Natural killer cell treated with Interleukin-12 subunit alpha and Interleukin-12 subunit beta and Interleukin-15 and Interleukin-18, amount 100 ng/mL, for 72 hours (primary cell): ENCODE measurements at regions not wholly inside any gene's neighbourhood (a gene's known extent, or its start where the extent isn't known, plus 50 kb on each side); places are given as distances from the start of the nearest gene placed in this dataset.

Source experiments
- ATAC-seq, 2 donors: fragments of 150-1000 bp; cut with Tn5 transposase in 1 of 2; sonication (Bioruptor Pico), chemical (Tn5 transposase) in 1 of 2; 2 replicates each; pipeline ENCODE4 v1.10.0; 2021
- DNase-seq: peaks from one replicate; pipeline ENCODE4 v3.0.0; 2022; ENCODE audit warnings: low spot score
- H3K27ac Mint-ChIP-seq, 2 donors: 1 replicate in 1 of 2; 2 replicates in 1 of 2; pipeline ENCODE4 v1.8.0; 2022; ENCODE audit warnings: mixed read lengths in 2 of 2, mild to moderate bottlenecking in 1 of 2, moderate library complexity in 1 of 2
- H3K27me3 Mint-ChIP-seq, 2 donors: 1 replicate in 1 of 2; 2 replicates in 1 of 2; pipeline ENCODE4 v1.8.0; 2022; ENCODE audit warnings: mixed read lengths in 2 of 2
- H3K36me3 Mint-ChIP-seq: one replicate; pipeline ENCODE4 v1.8.0; 2022; ENCODE audit warnings: mixed read lengths
- H3K4me1 Mint-ChIP-seq, 2 donors: 1 replicate in 1 of 2; 2 replicates in 1 of 2; pipeline ENCODE4 v1.8.0; 2022; ENCODE audit warnings: low read depth in 2 of 2, mixed read lengths in 2 of 2, mild to moderate bottlenecking in 1 of 2
- H3K4me3 Mint-ChIP-seq: one replicate; pipeline ENCODE4 v1.8.0; 2022; ENCODE audit warnings: mixed read lengths
- H3K9me3 Mint-ChIP-seq: 2 replicates; pipeline ENCODE4 v1.8.0; 2022; ENCODE audit warnings: mixed read lengths

DNA sequence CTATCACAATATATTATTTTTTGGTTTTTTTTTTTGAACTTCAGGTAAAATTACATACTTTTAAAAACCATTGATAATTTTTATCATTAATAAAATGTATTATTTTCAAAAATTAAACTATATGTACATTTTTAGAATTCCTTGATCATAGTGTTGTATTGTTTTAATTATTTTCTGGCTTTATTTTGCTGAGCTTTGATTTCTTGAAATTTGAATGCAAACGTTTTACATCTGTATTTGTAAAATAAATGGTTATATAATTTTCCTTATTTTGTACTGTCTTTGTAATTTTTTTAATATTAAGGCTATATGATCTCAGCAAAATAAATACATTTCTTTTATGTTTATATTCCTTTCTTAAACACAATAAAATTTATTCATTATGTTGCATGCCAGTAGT is 125.6 kb downstream of the KIF2B start:
- no peak overlapping the region for H3K27ac Mint-ChIP-seq
- no peaks in the 10 kb centered on the region for H3K4me1 Mint-ChIP-seq
- DNase-seq = no peak
- no peaks in the 10 kb centered on the region for H3K27me3 Mint-ChIP-seq
- no peak for ATAC-seq
- H3K9me3 Mint-ChIP-seq = peaks cover 23% of the 10 kb centered on the region
- no peaks in the 10 kb centered on the region for H3K36me3 Mint-ChIP-seq
- H3K4me3 Mint-ChIP-seq = no peak overlapping the region

DNA sequence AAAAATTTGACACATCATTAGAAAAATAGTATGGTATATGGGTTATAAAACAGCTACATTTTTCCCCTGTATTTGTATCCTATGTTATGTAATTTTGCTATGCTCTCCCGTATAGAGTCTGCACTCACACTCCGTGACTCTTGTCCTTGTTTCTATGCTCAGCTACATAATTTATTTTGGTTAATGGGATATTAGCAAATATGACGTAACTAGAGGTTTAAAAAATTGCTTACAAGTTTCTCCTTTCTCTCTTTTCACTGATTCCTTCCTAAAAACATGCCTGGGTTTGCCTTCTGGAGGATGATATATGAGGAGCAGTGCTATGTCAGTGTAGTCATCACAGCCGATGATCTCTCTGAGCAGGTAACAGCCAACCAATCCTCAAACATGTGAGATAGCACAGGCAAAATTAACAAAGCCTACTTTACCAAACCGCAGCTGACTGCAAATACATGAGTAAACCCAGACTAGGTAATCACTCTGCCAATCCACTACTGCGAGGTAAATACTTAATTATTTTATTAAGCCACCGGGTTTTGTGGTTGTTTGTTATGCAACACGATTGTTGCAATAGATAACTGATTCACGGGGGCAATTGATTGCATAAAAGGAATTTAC is 126.9 kb downstream of the KIF2B start:
- Mint-ChIP-seq H3K4me1 (no peaks in the 10 kb centered on the region), H3K27me3 (no peaks in the 10 kb centered on the region), H3K4me3 (no peak overlapping the region), H3K9me3 (peaks cover 35% of the 10 kb centered on the region), H3K27ac (no peak overlapping the region), H3K36me3 (no peaks in the 10 kb centered on the region)
- ATAC-seq (no peak), DNase-seq (no peak)

DNA sequence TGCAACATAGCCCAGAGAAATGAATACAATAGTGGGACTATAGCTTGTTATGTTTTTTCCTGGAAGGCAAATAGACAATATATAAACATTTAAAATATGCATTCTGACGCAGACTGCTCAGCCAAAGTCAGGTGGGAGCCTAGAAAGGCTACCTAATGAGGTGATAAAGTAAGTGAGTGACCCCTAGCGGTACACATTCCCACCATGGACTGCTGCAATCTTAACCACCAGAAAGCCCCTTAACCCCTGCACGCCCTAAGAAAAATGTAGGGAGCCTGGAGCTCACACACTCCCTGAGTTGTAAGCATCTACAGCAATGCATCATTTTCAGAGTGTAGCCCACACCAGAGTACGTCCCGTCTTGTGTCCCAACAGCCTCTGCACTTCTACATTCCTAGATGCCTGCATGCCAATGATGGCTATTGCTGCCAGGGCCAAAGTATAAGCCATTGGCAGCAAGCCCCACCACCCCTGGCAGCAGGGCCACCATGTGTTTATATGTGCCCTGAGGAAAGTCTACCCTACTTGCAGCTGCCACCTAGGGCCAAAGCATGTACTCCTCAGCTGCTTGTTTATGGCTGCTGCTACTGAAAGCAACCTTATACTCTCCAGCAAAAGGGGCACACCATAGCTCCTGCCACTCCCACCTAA is 127.6 kb downstream of the KIF2B start:
- Mint-ChIP-seq H3K27ac (no peak overlapping the region), H3K4me3 (no peak overlapping the region), H3K9me3 (peaks cover 32% of the 10 kb centered on the region), H3K36me3 (peaks cover 7% of the 10 kb centered on the region), H3K4me1 (no peaks in the 10 kb centered on the region), H3K27me3 (no peaks in the 10 kb centered on the region)
- peak in 1 of 2 donors; percentile 6 for ATAC-seq
- no peak for DNase-seq

DNA sequence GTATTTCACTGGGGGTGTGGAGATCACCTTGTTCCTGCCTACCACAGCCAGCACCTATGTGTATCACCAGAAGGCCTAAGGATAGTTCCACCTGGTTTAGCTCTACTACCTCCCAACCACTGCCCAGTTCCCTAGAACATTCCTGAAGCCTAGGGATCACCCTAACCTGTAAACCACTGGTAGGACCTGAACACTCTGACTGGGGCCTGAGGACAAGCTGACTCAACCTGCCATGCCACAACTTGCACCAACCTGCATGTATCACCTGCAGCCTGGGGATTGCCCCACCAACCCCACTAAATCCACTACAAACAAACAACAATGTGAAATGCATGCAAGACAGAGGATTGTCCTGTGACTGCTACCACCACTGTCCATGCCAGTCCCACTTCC is 128.1 kb downstream of the KIF2B start:
- Mint-ChIP-seq H3K27ac (no peak overlapping the region), H3K4me3 (no peak overlapping the region), H3K36me3 (peaks cover 10% of the 10 kb centered on the region)

DNA sequence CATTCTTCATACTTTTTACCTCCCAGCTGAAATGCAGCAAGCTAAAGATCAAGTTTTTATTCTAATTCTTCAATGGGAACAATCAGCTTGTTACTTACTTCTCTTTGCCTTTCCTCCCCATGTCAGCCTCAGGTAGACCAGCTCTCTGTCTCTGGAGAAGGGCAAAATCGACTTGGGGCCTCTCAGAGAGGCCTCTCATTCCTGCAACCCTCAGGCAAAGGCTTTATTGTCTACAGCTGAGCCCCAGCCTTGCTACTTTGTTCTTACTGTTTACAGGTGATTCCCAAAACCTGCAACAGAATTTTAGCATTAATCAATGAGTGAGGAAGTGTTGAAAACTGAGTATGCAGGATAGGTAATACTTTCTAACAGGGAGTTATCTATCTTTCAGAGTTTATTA is 148.6 kb downstream of the KIF2B start:
- ATAC-seq = no peak
- no peaks in the 10 kb centered on the region for H3K27me3 Mint-ChIP-seq
- H3K36me3 Mint-ChIP-seq = peaks cover 7% of the 10 kb centered on the region
- no peak for DNase-seq
- no peaks in the 10 kb centered on the region for H3K4me1 Mint-ChIP-seq
- no peak overlapping the region for H3K27ac Mint-ChIP-seq
- H3K4me3 Mint-ChIP-seq = no peak overlapping the region
- H3K9me3 Mint-ChIP-seq = peaks cover 8% of the 10 kb centered on the region

More for the DNA sequence above, 128.1 kb downstream of the KIF2B start:
- no peaks in the 10 kb centered on the region for H3K27me3 Mint-ChIP-seq
- DNase-seq = no peak
- H3K9me3 Mint-ChIP-seq = peaks cover 34% of the 10 kb centered on the region
- no peaks in the 10 kb centered on the region for H3K4me1 Mint-ChIP-seq
- no peak for ATAC-seq

DNA sequence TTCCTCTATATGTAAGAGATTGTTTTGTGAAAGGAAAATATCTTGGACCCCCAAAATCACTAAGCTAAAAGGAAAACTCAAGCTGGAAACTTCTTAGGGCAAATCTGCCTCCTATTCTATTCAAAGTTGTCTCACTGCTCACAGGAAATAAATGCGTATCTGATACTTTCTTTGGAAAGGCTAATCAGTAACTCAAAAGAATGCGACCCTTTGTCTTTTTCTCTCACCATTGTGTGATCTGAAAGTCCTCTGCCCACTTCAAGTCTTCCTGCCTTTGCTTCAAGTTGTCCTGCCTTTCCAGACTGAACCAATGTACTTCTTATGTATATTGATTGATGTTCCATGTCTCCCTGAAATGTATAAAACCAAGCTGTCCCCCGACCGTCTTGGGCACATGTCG is 157.3 kb downstream of the KIF2B start:
- no peak overlapping the region for H3K27ac Mint-ChIP-seq
- H3K27me3 Mint-ChIP-seq = no peaks in the 10 kb centered on the region
- ATAC-seq = no peak
- peaks cover 17% of the 10 kb centered on the region for H3K9me3 Mint-ChIP-seq
- no peak for DNase-seq
- H3K36me3 Mint-ChIP-seq = peaks cover 4% of the 10 kb centered on the region
- H3K4me1 Mint-ChIP-seq = no peaks in the 10 kb centered on the region
- H3K4me3 Mint-ChIP-seq = no peak overlapping the region

DNA sequence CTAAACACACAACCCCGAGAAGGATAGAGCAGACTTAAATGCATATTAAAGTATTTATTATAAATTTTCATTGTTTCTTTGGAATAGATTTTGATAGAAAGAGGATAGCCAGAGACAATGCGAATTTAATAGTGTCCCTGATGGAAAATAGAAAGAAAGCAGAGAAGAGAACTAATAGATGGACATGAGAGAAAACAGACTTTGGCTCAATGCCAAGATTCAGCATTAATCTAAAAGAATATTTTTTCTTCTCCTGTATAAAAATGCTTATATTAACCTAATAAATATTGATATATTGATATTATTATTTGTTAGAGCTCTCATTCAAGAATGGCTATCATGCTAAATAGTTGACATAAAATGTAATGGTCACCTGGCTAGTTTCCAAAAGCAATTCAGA is 173.4 kb downstream of the KIF2B start:
- Mint-ChIP-seq H3K36me3 (peaks cover 6% of the 10 kb centered on the region), H3K4me1 (no peaks in the 10 kb centered on the region), H3K27ac (no peak overlapping the region), H3K27me3 (no peaks in the 10 kb centered on the region), H3K9me3 (peaks cover 22% of the 10 kb centered on the region), H3K4me3 (no peak overlapping the region)
- ATAC-seq = no peak
- DNase-seq = no peak

DNA sequence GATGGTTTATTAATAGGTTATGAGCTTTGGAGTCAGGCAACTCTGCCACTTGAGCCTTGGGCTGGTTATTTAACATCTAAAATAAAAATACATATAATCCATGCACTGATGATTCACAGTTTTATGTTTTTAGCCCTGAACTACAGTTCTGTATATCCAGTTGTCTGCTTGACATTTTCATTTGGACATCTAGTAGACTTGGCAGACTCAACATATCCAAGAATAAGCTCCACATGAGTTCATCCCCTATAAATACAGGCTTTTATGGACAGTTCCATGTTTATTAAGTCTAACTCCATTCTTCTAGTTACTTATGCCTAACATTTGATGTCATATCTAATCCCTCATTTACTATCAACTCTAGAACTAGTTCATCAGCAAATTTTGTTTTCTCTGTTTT is 174.2 kb downstream of the KIF2B start:
- peaks cover 6% of the 10 kb centered on the region for H3K36me3 Mint-ChIP-seq

DNA sequence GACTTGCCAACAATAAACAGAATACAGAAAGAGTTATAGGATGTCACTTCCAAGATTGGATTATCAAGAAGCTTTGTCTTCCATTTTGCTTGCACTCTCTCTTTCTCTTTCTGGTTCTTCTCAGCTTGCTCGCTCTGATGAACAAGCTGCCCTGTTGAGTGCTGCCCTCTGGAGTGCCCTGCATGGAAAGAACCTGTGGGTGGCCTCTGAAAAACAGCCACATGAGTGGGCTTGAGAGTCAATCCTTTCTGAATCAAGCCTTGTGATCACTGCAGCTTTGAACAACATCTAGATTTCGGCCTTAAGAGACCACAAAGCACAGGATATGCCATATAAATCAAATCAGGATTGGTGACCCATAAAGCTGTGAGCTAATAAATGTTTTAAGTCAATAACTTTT is 185.1 kb downstream of the KIF2B start:
- Mint-ChIP-seq H3K4me3 (no peak overlapping the region), H3K36me3 (peaks cover 6% of the 10 kb centered on the region), H3K9me3 (peaks cover 27% of the 10 kb centered on the region), H3K27ac (no peak overlapping the region), H3K27me3 (no peaks in the 10 kb centered on the region), H3K4me1 (no peaks in the 10 kb centered on the region)
- DNase-seq = no peak
- ATAC-seq = no peak

More for the DNA sequence above, 174.2 kb downstream of the KIF2B start:
- ATAC-seq = no peak
- H3K27me3 Mint-ChIP-seq = no peaks in the 10 kb centered on the region
- no peak overlapping the region for H3K27ac Mint-ChIP-seq
- H3K9me3 Mint-ChIP-seq = peaks cover 22% of the 10 kb centered on the region
- H3K4me1 Mint-ChIP-seq = no peaks in the 10 kb centered on the region
- DNase-seq = no peak
- H3K4me3 Mint-ChIP-seq = no peak overlapping the region

DNA sequence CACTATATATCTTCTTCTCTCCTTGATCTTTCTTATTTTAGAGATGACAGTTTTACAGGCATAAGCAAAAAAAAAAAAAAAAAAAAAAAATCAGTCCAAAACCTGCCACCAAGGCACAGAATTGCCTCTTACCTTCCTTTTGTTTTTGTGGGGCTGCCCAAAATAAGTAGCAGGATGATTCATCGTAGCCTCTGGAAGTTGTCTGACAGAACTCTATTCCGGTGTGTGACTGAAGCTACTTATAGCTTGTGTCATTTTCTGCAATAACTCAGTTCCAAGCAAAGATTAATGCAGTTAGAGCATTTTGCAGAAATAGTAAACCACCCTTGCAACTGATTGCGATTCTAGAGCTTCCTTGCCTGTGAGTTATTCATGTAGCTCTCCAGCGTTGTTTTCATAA is 186.8 kb downstream of the KIF2B start:
- H3K4me3 Mint-ChIP-seq = no peak overlapping the region
- ATAC-seq = no peak
- DNase-seq = no peak
- H3K27me3 Mint-ChIP-seq = no peaks in the 10 kb centered on the region
- H3K4me1 Mint-ChIP-seq = no peaks in the 10 kb centered on the region
- H3K36me3 Mint-ChIP-seq = peaks cover 6% of the 10 kb centered on the region
- H3K9me3 Mint-ChIP-seq = peaks cover 25% of the 10 kb centered on the region
- no peak overlapping the region for H3K27ac Mint-ChIP-seq

DNA sequence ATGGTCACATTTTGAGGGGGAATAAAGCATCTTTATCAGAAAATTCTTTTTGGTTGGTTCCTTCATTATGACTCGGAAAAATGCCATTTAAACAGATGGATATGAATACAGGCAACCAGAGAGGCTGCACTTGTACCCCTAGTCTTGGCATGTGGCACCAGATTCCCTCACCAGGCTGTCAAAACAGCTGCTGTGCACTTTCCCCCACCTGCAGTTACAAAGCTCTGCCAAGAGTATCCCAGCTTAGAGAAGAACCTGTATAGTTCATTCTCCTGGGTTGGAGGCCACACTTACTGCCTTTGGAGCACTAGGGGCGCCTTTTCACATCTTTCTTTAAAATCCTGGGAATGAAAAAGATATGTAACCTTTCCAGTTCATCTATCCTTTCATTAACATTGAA is 190.3 kb downstream of the KIF2B start:
- no peak overlapping the region for H3K4me3 Mint-ChIP-seq
- no peak overlapping the region for H3K27ac Mint-ChIP-seq
- H3K4me1 Mint-ChIP-seq = no peaks in the 10 kb centered on the region
- H3K9me3 Mint-ChIP-seq = peaks cover 32% of the 10 kb centered on the region
- DNase-seq (no peak), ATAC-seq (no peak)
- H3K36me3 Mint-ChIP-seq = peaks cover 11% of the 10 kb centered on the region
- no peaks in the 10 kb centered on the region for H3K27me3 Mint-ChIP-seq

DNA sequence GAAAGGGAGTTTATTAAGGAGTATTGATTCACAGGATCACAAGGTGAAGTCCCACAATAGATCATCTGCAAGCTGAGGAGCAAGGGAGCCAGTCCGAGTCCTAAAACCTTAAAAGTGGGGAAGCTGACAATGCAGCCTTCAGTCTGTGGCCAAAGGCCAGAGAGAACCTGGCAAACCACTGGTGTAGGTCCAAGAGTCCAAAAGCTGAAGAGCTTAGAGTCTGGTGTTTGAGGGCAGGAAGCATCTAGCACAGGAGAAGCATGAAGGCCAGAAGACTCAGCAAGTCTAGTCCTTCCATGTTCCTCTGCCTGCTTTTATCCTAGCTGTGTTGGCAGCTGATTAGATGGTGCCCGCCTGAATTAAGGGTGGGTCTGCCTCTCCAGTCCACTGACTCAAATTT is 193.0 kb downstream of the KIF2B start:
- H3K4me1 Mint-ChIP-seq = no peaks in the 10 kb centered on the region
- DNase-seq (no peak), ATAC-seq (no peak)
- no peak overlapping the region for H3K27ac Mint-ChIP-seq
- peaks cover 22% of the 10 kb centered on the region for H3K9me3 Mint-ChIP-seq
- H3K27me3 Mint-ChIP-seq = no peaks in the 10 kb centered on the region
- no peak overlapping the region for H3K4me3 Mint-ChIP-seq
- H3K36me3 Mint-ChIP-seq = peaks cover 18% of the 10 kb centered on the region

DNA sequence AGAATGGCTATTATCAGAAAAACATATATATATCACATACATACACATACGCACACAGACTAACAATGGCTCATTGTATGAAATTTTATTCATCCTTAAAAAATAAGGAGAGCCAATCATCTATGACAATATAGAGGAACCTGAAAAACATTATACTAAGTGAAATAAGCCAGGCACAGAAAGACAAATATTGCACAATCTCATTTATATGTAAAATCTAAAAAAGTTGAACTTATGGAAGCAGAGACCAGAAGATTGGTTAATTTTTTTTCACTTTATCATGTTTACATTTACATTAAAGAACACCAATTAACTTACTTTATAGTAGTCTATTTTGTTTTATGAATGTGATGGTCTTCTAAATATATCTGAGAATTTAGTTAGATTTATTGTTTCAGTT is 198.7 kb downstream of the KIF2B start:
- H3K9me3 Mint-ChIP-seq = peaks cover 22% of the 10 kb centered on the region
- H3K27me3 Mint-ChIP-seq = no peaks in the 10 kb centered on the region
- no peak overlapping the region for H3K4me3 Mint-ChIP-seq
- no peak overlapping the region for H3K27ac Mint-ChIP-seq
- no peak for ATAC-seq
- H3K36me3 Mint-ChIP-seq = peaks cover 14% of the 10 kb centered on the region
- H3K4me1 Mint-ChIP-seq = no peaks in the 10 kb centered on the region
- DNase-seq = no peak

DNA sequence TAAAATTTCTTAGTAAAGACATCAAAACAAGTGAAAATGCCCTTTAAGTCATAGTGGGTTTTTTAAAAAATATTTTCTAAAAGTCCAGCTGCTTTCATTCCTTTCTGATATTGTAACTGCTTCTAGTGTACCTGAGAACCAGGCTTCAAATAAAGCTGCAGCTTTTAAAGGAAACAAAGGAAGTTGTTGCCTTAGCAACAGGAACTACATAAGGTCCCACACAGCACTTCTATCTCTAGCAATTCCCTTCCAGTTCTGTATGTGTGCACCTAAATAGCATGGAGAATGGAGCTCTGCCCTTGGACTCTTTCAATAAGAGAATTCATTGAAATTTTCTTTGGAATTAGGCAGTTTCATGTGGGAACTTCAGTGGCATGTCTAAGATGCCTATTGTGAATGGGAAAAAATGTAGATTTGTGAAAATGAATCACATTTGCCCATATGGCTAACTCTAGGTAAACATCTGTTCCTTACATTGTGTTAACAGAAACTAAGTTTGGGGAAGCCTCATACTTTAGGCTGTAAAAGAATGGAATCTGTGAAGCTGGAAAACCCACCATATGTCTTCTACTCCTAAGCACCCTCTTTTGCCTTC is 206.4 kb downstream of the KIF2B start:
- H3K4me3 Mint-ChIP-seq = no peak overlapping the region
- no peaks in the 10 kb centered on the region for H3K36me3 Mint-ChIP-seq
- no peaks in the 10 kb centered on the region for H3K4me1 Mint-ChIP-seq
- ATAC-seq (no peak), DNase-seq (no peak)
- no peak overlapping the region for H3K27ac Mint-ChIP-seq
- H3K27me3 Mint-ChIP-seq = no peaks in the 10 kb centered on the region
- H3K9me3 Mint-ChIP-seq = peaks cover 15% of the 10 kb centered on the region
